WERI-Rb-1 (cell line): ENCODE measurements at regions not wholly inside any gene's neighbourhood (a gene's known extent, or its start where the extent isn't known, plus 50 kb on each side); places are given as distances from the start of the nearest gene placed in this dataset.

ENCODE experiments used
- DNase-seq: peaks from one replicate; pipeline ENCODE4 v3.0.0-alpha.2; 2020
- H3K27ac ChIP-seq: fragments of 250-450 bp; sonication (Bioruptor Pico); 2 replicates; pipeline ENCODE4 v1.5.1; 2020; ENCODE audit warnings: mild to moderate bottlenecking, moderate library complexity
- H3K27me3 ChIP-seq: fragments of 250-450 bp; sonication (Bioruptor Pico); 2 replicates; pipeline ENCODE4 v1.5.1; 2021; ENCODE audit warnings: mild to moderate bottlenecking, low read depth, moderate library complexity; ENCODE audit not compliant: insufficient read depth, severe bottlenecking
- H3K36me3 ChIP-seq: fragments of 250-450 bp; sonication (Bioruptor Pico); 2 replicates; pipeline ENCODE4 v1.5.1; 2020; ENCODE audit warnings: mild to moderate bottlenecking, moderate library complexity
- H3K4me3 ChIP-seq: 2 replicates; pipeline ENCODE4 v1.5.1; 2011; ENCODE audit warnings: low read depth, mild to moderate bottlenecking, control low read depth, low read length
- H3K9me3 ChIP-seq: fragments of 250-450 bp; sonication (Bioruptor Pico); 2 replicates; pipeline ENCODE4 v1.5.1; 2021; ENCODE audit warnings: mild to moderate bottlenecking, moderate library complexity; ENCODE audit not compliant: severe bottlenecking
- TF ChIP-seq, protein P1 (sequence below): IDR thresholded peaks from 2 replicates; pipeline ENCODE4 v1.5.1; 2011; ENCODE audit warnings: low read depth, mild to moderate bottlenecking, control low read depth, inconsistent platforms, low read length

DNA sequence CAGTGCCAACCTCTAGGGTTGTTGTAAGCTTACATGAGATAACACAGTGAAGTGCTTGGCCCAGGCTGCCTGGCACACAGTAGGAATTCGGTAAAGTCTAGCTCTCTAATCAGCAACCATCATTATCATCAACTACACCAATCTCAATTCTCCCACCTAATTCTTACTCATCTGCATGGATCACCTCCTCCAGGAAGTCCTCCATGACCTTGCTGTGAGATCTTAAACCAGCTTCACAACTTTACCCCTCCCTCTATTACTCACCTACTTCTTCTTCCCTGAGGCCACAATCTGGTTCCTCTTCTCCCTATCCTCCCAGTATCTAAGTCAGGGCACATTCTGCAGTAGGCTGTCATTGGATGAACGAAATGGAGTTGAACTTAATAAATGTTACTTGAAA lies 67.3 kb downstream of the GSC start:
- H3K27me3 ChIP-seq = no peaks in the 10 kb centered on the region
- no peaks in the 10 kb centered on the region for H3K9me3 ChIP-seq
- H3K27ac ChIP-seq = no peak overlapping the region
- H3K4me3 ChIP-seq = no peak overlapping the region
- TF ChIP-seq, protein P1, sequence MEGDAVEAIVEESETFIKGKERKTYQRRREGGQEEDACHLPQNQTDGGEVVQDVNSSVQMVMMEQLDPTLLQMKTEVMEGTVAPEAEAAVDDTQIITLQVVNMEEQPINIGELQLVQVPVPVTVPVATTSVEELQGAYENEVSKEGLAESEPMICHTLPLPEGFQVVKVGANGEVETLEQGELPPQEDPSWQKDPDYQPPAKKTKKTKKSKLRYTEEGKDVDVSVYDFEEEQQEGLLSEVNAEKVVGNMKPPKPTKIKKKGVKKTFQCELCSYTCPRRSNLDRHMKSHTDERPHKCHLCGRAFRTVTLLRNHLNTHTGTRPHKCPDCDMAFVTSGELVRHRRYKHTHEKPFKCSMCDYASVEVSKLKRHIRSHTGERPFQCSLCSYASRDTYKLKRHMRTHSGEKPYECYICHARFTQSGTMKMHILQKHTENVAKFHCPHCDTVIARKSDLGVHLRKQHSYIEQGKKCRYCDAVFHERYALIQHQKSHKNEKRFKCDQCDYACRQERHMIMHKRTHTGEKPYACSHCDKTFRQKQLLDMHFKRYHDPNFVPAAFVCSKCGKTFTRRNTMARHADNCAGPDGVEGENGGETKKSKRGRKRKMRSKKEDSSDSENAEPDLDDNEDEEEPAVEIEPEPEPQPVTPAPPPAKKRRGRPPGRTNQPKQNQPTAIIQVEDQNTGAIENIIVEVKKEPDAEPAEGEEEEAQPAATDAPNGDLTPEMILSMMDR = no peak
- H3K36me3 ChIP-seq = no peaks in the 10 kb centered on the region
- no peak for DNase-seq

DNA sequence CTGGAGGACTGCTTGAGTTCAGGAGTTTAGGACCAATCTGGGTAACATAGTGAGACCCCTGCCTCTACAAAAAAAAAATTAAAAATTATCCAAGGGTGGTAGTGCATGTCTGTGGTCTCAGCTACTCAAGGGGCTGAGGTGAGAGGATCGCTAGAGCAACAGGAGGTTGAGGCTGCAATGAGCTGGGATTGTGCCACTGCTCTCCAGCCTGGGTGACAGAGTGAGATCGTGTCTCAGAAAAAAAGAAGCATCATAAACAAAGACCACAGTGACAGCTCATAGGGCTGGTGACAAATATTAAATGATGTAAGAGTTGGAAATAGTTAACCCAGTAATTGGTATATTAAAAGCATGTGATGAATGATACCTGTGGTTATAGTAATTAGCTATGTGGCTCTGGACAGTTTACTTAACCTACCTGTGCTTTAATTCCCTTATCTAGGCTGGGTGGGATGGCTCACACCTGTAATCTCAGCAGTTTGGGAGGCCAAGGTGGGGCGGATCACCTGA lies 68.0 kb downstream of the GSC start:
- Histone ChIP-seq H3K9me3 (no peaks in the 10 kb centered on the region), H3K36me3 (no peaks in the 10 kb centered on the region), H3K27ac (no peak overlapping the region), H3K27me3 (no peaks in the 10 kb centered on the region), H3K4me3 (no peak overlapping the region)
- TF ChIP-seq, protein P1 = no peak
- DNase-seq = no peak

DNA sequence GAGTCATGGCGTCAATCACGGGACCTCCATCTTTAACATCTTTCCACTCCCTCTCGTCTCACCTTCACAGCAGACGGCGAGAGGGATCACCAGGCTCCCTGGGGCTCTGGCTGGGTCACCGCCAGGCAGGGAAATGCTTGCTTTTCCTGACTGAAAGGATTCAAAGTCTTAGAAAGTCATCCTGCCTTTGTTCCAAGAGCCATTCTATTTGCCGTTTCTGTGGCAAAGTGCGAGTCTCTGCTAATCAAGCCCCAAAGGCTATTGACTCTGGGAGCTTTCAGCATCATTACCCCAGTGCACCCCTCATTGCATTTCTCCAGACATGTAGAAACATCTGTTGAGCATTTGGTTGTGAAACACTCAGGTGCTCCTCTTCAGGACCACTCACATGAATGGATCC lies 69.6 kb downstream of the GSC start:
- Histone ChIP-seq H3K36me3 (no peaks in the 10 kb centered on the region), H3K27me3 (no peaks in the 10 kb centered on the region), H3K27ac (no peak overlapping the region), H3K9me3 (no peaks in the 10 kb centered on the region), H3K4me3 (no peak overlapping the region)
- no peak for DNase-seq
- TF ChIP-seq, protein P1 = no peak

DNA sequence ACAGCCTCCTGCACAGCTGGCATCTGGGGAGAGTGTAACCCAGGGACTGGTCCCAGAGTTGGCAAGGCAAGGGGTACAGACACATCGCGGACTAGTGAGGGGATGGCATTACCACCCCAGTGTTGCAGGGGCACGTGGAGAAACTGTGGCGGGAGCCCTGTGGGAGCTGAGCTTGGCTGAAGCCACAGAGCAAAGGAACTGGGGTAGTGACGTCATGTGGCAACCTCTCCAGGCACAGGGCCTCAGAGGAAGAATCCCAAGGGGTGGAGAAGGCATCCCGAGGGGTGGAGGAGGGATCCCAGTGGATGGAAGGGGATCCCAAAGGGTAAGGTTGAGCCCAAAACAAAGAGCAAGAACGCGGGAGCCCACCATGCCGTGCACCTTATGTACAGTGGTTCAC lies 70.1 kb downstream of the GSC start:
- no peaks in the 10 kb centered on the region for H3K9me3 ChIP-seq
- no peak overlapping the region for H3K4me3 ChIP-seq
- H3K36me3 ChIP-seq = no peaks in the 10 kb centered on the region
- TF ChIP-seq, protein P1 = no peak
- H3K27me3 ChIP-seq = no peaks in the 10 kb centered on the region
- no peak overlapping the region for H3K27ac ChIP-seq
- no peak for DNase-seq

DNA sequence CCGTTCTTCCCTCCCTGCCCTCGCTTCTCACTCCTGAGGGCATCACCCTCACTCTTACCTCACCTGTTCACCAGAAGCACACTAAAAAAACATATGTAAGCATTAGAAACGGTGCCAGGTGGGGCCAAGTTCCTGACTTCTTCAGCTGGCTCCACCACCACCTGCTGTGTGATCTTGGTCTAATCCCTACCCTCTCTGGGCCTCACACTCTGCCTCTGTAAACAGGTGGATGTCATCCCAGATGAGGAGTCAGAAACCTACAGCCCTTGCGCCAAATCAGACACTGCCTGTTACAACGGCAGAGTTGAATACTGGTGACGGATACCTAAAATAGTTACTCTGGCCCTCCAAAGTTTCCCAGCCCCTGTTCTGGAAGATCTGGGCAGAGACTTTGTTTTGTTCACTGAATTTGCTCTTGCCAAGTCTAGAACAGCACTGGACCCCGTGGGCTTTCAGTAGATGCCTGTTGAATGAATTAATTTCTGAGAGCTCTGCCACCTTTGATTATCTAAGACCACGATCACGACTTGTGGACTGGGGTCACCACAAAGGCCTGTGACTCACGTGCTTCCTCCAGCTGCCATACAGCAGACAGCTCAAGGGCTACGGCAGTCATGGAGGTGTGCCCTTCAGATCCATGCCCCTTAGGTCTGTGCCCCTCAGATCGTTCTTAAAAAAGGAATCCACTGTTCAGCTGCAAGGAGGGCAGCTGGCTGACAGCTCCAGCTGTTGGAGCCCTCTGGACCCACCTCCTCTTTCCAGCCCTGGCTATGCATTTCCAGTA lies 71.9 kb downstream of the GSC start:
- Histone ChIP-seq H3K36me3 (no peaks in the 10 kb centered on the region), H3K4me3 (no peak overlapping the region), H3K27me3 (no peaks in the 10 kb centered on the region), H3K27ac (no peak overlapping the region), H3K9me3 (no peaks in the 10 kb centered on the region)
- TF ChIP-seq, protein P1 = no peak
- DNase-seq = no peak

DNA sequence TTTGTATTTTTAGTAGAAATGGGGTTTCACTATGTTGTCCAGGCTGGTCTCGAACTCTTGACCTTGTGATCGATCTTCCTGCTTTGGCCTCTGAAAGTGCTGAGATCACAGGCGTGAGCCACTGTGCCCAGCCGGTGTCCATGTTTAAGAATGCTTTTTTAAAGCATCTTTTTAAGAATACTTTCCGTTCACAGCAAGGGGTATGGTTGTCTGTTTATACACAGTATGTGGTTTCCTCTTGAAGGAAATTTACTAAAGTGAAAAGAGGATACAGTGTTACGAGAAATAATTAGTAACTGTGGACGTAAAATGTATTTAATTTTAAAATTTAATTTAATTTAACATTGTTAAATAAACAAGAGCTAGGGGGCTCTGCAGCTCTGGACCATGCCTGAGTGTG lies 73.4 kb downstream of the GSC start:
- Histone ChIP-seq H3K36me3 (no peaks in the 10 kb centered on the region), H3K9me3 (no peaks in the 10 kb centered on the region), H3K27ac (no peak overlapping the region), H3K4me3 (no peak overlapping the region), H3K27me3 (no peaks in the 10 kb centered on the region)
- TF ChIP-seq, protein P1 = no peak
- no peak for DNase-seq
